GM23338 (cell line): ENCODE measurements at regions not wholly inside any gene's neighbourhood (a gene's known extent, or its start where the extent isn't known, plus 50 kb on each side); places are given as distances from the start of the nearest gene placed in this dataset.
A peak's percentile ranks its signal among the peaks of the same experiment; 100 is the strongest.

Experiments
- EZH2 ChIP-seq: fragments of 200-600 bp; sonication (generic); IDR thresholded peaks from one replicate; pipeline ENCODE4 v1.8.0; 2017; ENCODE audit warnings: antibody characterized with exemption, mild to moderate bottlenecking, low read depth; ENCODE audit not compliant: unreplicated experiment
- EZH2phosphoT487 ChIP-seq: fragments of 200-600 bp; sonication (generic); IDR thresholded peaks from one replicate; pipeline ENCODE4 v1.8.1; 2018; ENCODE audit warnings: antibody characterized with exemption; ENCODE audit not compliant: unreplicated experiment
- TF ChIP-seq, protein P1 (sequence below), 2 experiments: fragments of 200-600 bp in 1 of 2; sonication (generic) in 1 of 2; conservative IDR thresholded peaks; 2 replicates each; pipeline versions ENCODE4 v1.5.1 to v1.6.1; 2016 to 2017; ENCODE audit warnings: antibody characterized with exemption in 2 of 2, low read depth in 2 of 2, mild to moderate bottlenecking in 2 of 2, moderate library complexity in 1 of 2

DNA sequence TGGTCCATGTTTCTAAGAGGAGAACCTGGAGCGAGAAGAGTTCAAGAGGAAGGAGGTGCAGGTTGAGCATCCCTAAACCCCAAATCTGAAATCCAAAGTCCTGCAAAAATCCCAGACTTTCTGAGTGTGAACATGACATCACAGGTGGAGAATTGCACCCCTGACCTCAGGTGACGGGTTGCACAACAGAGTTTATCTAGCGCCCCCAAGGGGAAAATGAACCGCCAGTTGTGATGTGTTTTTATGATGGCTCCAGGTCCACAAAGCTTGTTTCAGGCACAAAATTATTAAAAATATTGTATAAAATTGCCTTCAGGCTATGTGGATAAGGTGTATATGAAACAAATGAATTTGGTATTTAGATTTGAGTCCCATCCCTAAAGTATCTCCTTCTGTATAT lies 420.0 kb downstream of the GABRB3 start:
- TF ChIP-seq EZH2phosphoT487 (no peak), EZH2 (no peak)
- TF ChIP-seq, protein P1, sequence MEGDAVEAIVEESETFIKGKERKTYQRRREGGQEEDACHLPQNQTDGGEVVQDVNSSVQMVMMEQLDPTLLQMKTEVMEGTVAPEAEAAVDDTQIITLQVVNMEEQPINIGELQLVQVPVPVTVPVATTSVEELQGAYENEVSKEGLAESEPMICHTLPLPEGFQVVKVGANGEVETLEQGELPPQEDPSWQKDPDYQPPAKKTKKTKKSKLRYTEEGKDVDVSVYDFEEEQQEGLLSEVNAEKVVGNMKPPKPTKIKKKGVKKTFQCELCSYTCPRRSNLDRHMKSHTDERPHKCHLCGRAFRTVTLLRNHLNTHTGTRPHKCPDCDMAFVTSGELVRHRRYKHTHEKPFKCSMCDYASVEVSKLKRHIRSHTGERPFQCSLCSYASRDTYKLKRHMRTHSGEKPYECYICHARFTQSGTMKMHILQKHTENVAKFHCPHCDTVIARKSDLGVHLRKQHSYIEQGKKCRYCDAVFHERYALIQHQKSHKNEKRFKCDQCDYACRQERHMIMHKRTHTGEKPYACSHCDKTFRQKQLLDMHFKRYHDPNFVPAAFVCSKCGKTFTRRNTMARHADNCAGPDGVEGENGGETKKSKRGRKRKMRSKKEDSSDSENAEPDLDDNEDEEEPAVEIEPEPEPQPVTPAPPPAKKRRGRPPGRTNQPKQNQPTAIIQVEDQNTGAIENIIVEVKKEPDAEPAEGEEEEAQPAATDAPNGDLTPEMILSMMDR (conservative IDR thresholded peaks at IDR 0.05; ENCODE audit: low read depth in 2 of 2), result peak; percentile 53 to 68
